H4 (cell line): ENCODE measurements at regions not wholly inside any gene's neighbourhood (a gene's known extent, or its start where the extent isn't known, plus 50 kb on each side); places are given as distances from the start of the nearest gene placed in this dataset.

ENCODE experiments used
- DNase-seq: peaks from one replicate; pipeline ENCODE4 v3.0.0-alpha.2; 2015; ENCODE audit warnings: low spot score

GRCh38 chr20:4513720-4514119 lies 172.5 kb upstream of the PRNP start:
- DNase-seq, result peak; percentile 49

DNA sequence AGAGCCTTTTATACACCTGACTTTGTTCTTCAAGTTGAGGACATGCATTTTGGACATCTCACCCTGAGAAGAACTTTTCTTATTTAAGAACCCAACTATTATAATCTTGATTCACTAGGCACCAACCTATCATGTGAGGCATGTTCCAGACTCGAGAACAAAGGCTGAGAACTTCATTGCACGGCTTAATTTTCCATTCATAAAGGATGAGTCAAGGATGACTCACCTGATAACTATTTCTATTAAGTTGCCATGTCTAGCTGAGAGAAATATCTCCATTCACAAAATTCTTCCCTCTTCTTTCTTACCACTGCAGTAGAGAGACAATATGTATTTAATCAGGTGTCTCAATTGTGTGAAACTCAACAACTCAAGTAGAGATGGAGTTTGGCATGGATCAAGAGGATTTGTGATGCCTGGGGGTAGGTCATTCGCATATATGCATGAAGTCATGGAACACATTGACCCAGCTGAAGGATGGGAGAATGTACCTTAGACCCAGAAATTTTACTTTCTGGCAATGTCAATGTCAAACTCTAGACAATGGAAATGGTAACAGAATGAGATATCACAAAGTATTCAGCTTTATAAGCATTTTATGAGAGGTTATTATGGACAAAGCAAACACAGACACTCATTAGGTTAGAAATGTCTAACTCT lies 173.2 kb upstream of the PRNP start:
- peak; percentile 50 for DNase-seq

GRCh38 chr20:4511776-4512175 lies 174.5 kb upstream of the PRNP start:
- DNase-seq, result no peak

DNA sequence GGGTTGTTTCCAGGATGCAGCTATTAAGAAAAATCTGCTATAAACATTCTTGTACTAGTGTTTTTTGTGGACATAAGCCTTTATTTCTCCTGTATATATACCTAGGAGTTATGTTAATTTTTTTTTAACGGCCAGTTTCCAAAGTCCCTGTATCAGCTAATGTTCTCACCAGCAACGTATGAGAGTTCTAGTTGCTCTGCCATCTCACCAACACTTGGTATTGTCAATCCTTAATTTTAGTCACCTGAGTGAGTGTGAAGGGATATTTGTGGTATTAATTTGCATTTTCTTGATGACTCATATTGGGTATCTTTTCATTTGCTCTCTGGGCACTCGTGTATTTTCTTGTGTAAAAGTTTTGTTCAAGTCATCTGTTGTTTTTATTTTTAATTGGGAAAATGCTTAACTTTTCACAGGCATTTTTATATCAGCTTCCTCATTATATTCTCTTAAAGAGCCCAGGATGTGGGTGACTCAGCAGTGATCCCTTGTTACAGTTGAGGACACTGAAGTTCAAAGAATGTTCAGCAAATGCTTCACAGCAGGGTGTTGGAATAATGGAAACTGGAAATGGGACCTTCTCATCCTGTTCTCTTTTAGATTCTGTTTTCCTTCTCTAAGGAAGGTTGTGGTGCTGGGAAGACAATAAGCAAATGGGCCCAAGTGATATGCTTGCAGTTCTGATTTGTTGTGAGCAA lies 176.3 kb upstream of the PRNP start:
- no peak for DNase-seq

DNA sequence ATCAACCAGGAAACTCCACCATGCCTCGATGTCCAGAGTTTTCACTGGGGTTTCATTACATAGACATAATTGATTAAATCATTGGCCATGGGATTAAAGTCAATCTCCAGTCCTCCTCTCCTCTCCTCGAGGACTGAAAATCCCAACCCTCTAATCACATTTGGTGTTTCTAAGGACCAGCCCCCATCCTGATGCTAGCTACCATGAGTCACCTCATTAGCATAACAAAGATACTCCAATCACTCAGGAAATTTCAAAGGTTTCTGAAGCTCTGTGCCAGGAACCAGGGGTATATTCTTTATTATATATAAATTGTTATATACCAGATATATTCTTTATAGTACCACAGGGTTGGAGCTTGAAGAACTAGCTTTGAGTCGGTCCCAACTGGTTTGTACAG lies 177.5 kb upstream of the PRNP start:
- no peak for DNase-seq

DNA sequence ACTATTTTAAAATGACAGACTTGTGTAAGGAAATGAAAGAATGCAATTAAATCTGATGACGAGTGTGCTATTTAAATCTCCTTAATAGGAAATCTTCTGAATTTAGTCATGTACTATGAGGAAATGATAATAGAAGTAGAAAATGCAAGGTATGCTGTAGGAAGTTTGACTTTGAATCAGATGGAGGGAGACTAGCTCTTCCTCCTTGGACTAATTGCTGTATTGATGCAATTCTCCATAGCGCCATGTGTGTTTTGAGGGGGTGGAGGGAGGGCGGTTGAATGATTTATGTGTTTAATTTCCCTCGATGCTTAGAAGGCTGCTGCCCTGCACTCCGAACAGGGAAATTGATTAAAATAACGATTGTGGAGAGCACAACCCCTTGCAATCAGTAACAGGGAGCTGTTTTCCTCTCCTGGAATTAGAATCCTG lies 179.0 kb upstream of the PRNP start:
- peak; percentile 19 for DNase-seq

DNA sequence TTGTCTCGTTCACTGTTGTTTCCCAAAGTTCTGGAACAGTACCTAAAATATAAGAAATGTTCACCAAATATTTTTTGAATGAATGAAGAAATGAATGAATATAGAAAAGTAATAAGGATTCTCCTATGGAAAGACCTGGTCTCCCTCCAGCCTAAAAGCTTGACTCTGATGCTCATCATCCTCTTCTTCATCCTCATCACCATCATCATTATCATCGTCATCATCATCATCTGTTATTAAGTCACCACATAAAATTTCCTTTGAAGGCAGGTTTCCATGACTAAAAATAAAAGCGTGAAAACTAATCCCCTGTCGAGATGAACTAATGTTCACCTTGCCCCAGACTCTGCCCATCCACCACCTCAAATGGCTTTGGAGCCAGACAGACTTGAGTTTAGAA lies 181.4 kb upstream of the PRNP start:
- DNase-seq, result no peak

DNA sequence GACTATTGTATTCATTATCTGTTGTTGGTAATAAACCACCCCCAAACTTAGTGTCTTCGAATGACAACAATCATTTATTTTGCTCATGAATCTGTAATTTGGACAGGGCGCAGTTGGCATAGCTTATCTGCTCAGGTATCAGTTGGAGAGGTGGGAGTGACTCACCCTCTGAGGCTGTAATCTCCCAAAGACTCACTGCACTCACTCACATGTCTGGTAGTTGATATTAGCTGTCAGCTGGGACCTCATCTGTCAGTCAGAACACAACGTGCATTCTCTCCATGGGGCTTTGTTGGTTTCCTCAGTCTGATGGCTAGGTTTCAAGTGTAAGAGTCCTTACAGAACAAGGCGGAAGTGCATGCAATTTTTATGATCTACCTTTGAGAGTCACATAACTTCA lies 183.5 kb upstream of the PRNP start:
- DNase-seq, result no peak

GRCh38 chr20:4493386-4493785 lies 192.9 kb upstream of the PRNP start:
- DNase-seq, result no peak

GRCh38 chr20:4491643-4492042 lies 194.6 kb upstream of the PRNP start:
- no peak for DNase-seq

- DNase-seq, result peak; percentile 17
Observed at GRCh38 chr20:4490606-4491280, 195.5 kb upstream of the PRNP start.

DNA sequence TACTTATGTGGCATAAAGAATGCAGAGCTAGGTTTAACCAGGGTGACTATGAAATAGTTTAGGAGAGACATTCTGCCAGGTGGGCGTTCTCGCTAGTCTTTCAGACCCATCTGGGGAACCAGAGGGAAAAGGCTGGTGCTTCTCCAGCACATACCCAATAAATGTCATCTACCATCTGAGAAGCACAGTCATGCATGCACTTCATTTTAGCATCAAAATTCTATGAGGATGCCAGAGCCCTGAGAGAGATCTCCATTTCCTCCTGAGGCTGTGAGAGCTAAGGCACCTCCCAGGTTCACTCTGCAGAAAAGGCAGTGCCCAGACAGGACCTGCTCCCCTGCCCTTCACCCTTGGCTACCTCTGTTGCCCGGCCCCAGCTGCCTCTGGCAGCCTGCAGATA lies 196.2 kb upstream of the PRNP start:
- no peak for DNase-seq

GRCh38 chr20:4488407-4489339 lies 197.6 kb upstream of the PRNP start:
- DNase-seq, result no peak

DNA sequence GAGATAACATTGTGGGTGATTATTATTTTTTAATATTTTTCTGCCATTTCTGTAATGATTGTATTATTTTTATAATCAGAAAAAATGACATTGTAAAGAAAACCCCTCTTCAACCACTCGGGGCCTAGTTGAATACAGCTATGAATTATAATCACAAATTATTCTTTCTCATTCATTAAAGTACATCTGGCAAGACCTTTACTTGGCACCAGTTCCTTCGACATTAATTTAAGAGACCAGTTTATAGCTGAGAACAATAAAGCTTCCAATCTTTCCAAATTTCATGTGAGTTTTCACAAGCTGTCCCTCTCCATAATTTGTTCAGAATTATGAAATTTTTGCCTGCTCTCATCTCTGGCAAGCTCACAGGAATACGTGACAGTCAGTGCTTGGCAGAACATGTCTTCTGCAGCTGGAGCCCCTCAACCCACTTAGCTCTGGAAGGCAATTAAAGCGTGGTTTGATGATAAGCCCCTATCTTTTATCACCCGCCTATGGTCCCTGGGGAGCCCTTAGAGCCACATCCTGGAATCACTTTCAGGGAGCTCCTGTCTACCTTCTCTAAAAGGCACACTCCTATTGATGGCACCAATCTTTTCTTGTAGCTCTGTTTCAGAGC lies 201.8 kb upstream of the PRNP start:
- DNase-seq, result no peak

- no peak for DNase-seq
Observed at GRCh38 chr20:4483961-4484360, 202.3 kb upstream of the PRNP start.

GRCh38 chr20:4483486-4483885 lies 202.8 kb upstream of the PRNP start:
- peak; percentile 20 for DNase-seq

GRCh38 chr20:4480104-4480503 lies 206.2 kb upstream of the PRNP start:
- no peak for DNase-seq

- peak; percentile 83 for DNase-seq
Observed at GRCh38 chr20:4476903-4477500, 209.3 kb upstream of the PRNP start.

GRCh38 chr20:4472906-4473305 lies 213.3 kb upstream of the PRNP start:
- no peak for DNase-seq

DNA sequence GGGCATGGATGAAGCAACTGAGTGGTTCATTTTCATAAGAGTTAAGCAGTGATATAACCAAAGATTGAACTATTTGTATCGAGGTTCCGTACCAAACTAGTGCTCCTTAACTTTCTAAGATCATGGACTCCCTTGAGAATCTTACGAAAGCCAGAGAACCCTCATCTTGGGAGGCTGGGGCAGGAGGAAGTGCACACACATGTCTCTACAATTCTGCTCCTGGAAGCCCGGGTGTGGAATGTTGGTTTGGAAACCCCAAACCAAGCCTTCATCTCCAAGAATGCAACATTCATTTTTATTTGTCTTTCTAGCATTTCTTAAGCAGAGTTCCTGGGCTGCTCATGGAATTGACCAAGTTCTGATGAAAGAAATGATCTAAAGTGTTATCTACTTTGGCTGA lies 215.0 kb upstream of the PRNP start:
- no peak for DNase-seq

DNA sequence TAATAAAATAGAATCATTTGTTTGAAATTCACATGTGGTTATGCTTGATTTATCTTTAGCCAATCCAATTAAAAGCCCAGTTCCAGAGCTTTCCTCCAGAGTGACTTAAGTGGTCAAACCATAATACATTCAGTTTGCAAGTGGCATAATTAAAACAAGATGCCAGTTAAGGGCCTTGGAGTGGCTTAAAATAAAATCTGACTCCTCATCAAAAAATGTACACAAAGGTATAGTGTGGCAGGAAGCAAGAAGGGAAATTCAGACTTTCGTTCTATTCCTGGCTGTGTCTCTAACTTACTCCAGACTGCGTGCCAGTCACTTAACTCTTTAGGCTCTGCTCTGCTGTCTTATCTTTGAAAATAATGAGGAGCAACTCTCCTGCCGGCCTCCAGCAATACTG lies 215.9 kb upstream of the PRNP start:
- DNase-seq, result peak; percentile 85
